PFSK-1 (cell line): ENCODE measurements at regions not wholly inside any gene's neighbourhood (a gene's known extent, or its start where the extent isn't known, plus 50 kb on each side); places are given as distances from the start of the nearest gene placed in this dataset.

Experiments
- FOXP2 ChIP-seq: optimal IDR thresholded peaks from 2 replicates; pipeline ENCODE3; 2011; ENCODE audit warnings: borderline replicate concordance, control low read depth, inconsistent platforms; ENCODE audit not compliant: insufficient read depth; ENCODE audit errors: extremely low read length, extremely low read depth
- POLR2AphosphoS5 ChIP-seq: IDR thresholded peaks from 2 replicates; pipeline ENCODE4 v1.6.1; 2012; ENCODE audit warnings: low read depth, mild to moderate bottlenecking, control low read depth, low read length, moderate library complexity
- REST ChIP-seq, 2 experiments: IDR thresholded peaks; 2 replicates each; pipeline versions ENCODE4 v1.6.1 to v1.8.0; 2011 to 2012; ENCODE audit warnings: low read depth in 2 of 2, low read length in 2 of 2, control low read depth in 1 of 2, inconsistent platforms in 1 of 2, mild to moderate bottlenecking in 1 of 2, moderate library complexity in 1 of 2; ENCODE audit not compliant: insufficient read depth in 1 of 2
- SIN3A ChIP-seq: IDR thresholded peaks from 2 replicates; pipeline ENCODE4 v1.6.1; 2012; ENCODE audit warnings: mild to moderate bottlenecking, low read length, moderate library complexity, borderline replicate concordance; ENCODE audit not compliant: insufficient read depth
- TAF1 ChIP-seq: IDR thresholded peaks from 2 replicates; pipeline ENCODE4 v1.6.1; 2012; ENCODE audit warnings: low read length, control low read depth, borderline replicate concordance; ENCODE audit not compliant: insufficient read depth

GRCh38 chr4:86531440-86531839 lies 62.7 kb upstream of the PTPN13 start:
- TF ChIP-seq REST (IDR thresholded peaks at IDR 0.05; ENCODE audit: insufficient read depth in 1 of 2, low read depth in 2 of 2, low read length in 2 of 2) (no peak), FOXP2 (no peak)

- TF ChIP-seq SIN3A (no peak), FOXP2 (no peak), TAF1 (no peak), REST (IDR thresholded peaks at IDR 0.05; ENCODE audit: insufficient read depth in 1 of 2, low read depth in 2 of 2, low read length in 2 of 2) (no peak), POLR2AphosphoS5 (no peak)
Observed at GRCh38 chr4:86532851-86533250, 61.3 kb upstream of the PTPN13 start.

GRCh38 chr4:86536151-86536550 lies 58.0 kb upstream of the PTPN13 start:
- TF ChIP-seq TAF1 = no peak
- no peak for TF ChIP-seq FOXP2
- TF ChIP-seq POLR2AphosphoS5 = no peak
- TF ChIP-seq SIN3A = no peak
- TF ChIP-seq REST (IDR thresholded peaks at IDR 0.05; ENCODE audit: insufficient read depth in 1 of 2, low read depth in 2 of 2, low read length in 2 of 2) = no peak

GRCh38 chr4:86542319-86543027 lies 51.6 kb upstream of the PTPN13 start:
- TF ChIP-seq SIN3A (no peak), TAF1 (no peak), FOXP2 (no peak), REST (IDR thresholded peaks at IDR 0.05; ENCODE audit: insufficient read depth in 1 of 2, low read depth in 2 of 2, low read length in 2 of 2) (no peak), POLR2AphosphoS5 (no peak)

- TF ChIP-seq TAF1 (no peak), SIN3A (no peak), FOXP2 (no peak), REST (IDR thresholded peaks at IDR 0.05; ENCODE audit: insufficient read depth in 1 of 2, low read depth in 2 of 2, low read length in 2 of 2) (no peak), POLR2AphosphoS5 (no peak)
Observed at GRCh38 chr4:86543080-86543479, 51.0 kb upstream of the PTPN13 start.
